HG02884 (cell line): ENCODE measurements at regions not wholly inside any gene's neighbourhood (a gene's known extent, or its start where the extent isn't known, plus 50 kb on each side); places are given as distances from the start of the nearest gene placed in this dataset.

Experiments
- ATAC-seq: cut with Tn5 transposase; IDR thresholded peaks from one replicate; pipeline ENCODE4 v1.9.1; 2021; ENCODE audit warnings: mild to moderate bottlenecking, moderate library complexity; ENCODE audit not compliant: unreplicated experiment

DNA sequence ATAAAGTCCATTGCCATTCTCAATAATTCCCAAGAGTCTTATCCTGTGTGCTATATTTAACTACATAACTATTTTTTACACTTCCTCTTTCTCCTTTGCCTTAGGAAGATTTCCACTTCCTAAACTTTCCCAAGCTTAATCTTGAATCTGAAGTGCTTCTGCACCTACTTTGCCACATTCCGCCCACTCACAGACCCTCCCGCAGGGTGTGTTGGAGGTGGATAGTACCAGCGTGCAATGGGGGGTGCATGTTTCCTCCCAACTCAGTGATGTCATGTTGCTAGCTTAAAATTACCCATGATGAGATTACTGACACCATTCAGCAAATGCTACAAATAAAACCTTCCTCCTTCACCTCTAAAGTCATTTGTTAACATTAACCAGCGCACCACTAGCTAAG, 460.2 kb downstream of the NR2F1-AS1 start:
- no peak for ATAC-seq

DNA sequence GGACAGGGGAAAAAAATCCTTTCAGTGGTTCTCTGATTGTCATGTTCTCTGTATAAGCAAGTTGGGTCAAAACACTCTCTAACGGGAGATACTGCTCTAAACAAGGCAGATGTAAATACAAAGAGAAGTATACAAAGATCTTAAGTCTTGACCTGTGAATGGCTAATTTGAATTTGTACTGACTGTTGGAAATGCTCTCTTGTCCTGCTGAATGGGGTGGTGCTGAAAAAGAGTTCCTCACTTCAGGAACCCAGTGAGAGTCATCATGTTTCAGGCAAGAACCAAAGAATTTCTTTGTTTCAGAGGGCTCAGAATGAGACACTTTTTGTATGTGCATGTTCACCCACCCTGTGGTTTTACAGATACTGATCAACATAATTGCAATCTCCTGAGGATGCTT, 461.0 kb downstream of the NR2F1-AS1 start:
- no peak for ATAC-seq

DNA sequence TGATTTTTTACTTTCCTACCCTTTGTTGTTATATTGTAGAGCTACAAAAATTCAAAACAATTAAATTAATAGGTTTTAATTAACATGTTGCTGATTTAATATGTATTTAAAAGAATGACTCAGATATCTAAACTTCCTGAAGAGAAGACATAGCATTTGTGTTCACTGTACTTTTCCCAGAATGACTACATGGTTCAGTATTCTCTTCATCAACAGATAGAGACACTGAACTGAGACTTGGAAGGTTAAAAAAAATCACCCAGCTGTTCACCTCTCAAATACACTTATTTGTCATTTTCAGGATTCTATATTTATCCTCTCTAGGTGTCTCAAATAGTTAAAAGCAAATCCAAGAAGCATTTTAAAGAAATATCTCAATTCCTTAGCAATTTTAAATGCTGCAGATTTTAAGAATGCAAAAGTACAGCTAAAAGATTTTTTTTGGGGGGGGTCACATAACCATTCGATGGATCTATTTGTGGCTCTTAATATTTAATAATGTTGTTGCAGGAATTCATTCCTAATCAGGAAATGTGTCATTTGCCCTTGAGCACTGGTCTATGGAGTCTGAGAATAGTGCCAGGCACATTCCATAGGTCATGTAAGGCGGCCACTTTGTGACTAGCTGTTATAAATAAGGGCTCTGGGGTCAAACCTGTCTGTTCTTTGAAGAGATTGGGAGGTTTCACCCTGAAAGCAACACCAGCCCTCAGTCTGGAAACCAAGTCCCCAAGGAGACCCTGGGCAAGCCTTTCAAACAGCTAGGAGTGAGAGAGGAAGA, 463.1 kb downstream of the NR2F1-AS1 start:
- no peak for ATAC-seq

DNA sequence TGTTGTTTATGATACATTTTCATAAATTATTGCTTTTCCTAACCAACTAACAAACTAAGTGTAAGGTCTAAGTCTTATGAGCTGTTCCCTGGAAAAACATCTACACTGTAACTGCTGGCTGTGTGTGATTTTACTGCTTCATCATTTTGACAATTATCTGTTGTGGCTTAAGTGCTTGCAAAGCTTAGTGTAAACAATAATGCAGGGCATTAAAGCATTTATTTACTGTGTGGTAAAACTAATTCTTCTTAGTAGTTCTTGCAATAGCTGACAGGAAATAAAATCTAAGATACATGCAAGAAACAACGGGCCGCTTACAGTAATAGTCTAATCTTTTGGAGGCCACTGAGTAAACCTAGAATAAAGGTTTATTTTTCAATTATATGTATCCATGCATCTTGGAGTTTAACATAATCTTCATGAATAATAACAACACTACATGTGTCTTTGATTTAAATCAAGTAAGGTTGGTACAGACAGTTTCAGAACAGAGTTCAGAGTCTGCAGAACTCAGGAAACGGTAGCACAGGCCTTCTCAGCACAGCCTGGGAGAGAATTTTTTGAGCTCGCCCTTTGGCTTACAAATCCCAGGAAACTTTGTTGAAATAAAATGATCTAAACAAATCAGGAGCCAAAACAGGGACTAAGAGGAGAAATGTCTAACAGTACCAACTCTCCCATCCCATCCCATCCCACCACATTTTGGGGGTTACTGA, 473.1 kb downstream of the NR2F1-AS1 start:
- no peak for ATAC-seq

DNA sequence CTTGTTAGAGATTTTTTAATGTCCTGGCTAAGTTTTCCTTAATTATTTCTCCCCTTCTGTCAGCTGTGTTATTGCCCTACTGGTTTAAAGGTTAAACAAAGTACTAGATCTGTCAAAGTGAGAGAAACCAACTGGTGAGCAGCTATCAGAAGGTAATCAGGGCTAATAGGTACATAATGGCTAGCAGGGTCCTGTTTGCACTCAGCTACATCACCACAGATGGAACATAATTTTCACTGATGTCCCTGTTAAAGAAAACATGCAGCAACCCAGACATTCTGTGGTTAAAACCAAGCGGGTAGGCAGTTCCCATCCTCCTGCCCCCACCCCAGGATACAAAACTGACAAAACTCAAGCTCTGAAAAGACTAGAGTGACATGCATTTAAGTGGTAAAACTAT, 473.9 kb downstream of the NR2F1-AS1 start:
- no peak for ATAC-seq

DNA sequence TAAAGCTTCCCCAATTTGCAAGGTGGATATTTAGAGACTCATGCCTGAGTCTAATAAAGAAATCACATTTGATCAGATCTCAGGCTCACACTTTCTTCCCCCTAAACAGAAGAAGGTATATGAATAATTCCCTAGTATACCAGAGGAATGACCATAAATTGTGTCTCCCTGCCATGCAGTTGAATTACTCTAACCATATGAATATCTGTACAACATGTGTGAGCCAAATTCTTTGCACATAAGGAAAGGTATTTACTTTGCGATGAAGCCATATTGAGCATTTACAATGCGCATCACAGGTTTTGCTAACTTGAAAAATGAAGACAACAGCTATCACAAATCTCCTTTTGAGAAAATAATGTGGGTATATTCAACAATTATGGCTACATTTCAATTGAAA, 479.4 kb downstream of the NR2F1-AS1 start:
- no peak for ATAC-seq

DNA sequence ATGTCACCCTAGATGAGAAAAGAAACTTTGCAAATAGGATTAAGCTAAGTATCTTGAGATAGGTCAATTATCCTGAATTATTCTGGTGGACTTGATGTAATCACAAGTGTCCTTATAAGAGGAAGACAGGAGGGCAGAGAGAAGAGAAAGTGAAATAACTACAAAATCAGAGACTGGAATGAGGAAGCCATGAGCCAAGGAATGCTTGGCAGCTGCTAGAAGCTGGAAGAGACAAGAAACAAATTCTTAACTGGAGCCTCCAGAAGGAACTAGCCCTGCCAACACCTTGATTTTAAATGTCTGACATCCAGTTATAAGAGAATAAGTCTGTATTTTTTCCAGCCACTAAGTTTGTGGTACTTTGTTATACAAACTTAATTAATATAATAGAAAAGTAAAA, 480.0 kb downstream of the NR2F1-AS1 start:
- no peak for ATAC-seq

DNA sequence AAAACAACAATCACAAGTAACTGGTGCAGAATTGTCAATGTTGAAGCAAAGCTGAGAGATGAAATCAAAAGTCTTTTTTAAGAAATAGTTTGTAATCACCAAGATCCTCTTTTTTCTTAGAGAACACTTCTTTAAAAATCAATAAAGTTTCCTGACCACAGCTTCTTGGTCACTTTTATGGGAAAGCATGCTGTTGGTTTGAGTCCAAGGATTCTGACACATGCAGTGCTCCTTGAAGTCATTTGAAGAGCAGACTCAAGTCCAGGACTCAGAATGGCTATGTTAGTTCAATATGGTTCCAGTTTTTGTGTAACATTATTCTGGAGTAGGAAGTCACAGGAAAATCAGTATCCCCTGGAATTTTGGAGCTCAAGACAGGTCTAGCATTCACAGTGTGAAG, 480.6 kb downstream of the NR2F1-AS1 start:
- ATAC-seq, result no peak

DNA sequence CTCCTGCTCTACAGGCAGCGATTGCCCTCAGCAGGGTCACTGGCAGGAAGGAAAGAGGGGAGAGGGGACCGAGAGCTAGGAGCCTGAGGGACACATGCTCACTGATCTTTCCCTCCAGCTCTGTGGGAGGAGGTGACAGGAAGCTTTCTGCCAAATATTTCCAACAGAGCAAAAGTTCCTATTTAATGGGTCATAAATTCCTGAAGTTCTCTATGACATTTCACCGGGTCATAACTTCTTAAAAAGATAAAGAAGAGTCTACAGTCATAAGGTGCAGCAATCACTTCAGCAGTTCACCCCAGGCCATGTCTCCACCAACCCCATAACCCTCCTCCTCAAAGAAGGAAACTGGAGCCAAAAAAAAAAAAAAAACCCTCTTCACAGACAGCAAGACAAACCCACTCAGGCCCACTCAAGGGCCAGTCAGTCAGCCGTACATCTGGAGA, 481.1 kb downstream of the NR2F1-AS1 start:
- ATAC-seq, result no peak

DNA sequence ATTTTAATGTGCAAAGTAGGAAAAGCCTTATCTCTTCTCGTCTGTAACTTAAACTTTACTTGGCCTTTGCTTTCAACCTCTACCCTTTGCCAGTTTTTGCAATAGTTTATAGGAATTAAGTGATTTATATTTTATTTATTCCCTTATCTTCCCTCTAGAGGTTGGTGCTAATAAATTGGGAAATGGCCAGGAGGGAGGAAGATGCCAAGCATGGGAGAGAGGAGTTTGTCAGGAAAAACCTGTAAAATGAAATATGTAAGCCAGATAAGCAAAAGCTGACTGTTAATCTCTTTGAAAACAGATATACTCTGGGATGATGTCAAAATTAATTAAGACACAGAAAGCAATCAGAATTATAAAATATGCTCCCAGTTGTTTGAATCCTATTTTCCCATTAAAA, 484.5 kb downstream of the NR2F1-AS1 start:
- ATAC-seq, result no peak

DNA sequence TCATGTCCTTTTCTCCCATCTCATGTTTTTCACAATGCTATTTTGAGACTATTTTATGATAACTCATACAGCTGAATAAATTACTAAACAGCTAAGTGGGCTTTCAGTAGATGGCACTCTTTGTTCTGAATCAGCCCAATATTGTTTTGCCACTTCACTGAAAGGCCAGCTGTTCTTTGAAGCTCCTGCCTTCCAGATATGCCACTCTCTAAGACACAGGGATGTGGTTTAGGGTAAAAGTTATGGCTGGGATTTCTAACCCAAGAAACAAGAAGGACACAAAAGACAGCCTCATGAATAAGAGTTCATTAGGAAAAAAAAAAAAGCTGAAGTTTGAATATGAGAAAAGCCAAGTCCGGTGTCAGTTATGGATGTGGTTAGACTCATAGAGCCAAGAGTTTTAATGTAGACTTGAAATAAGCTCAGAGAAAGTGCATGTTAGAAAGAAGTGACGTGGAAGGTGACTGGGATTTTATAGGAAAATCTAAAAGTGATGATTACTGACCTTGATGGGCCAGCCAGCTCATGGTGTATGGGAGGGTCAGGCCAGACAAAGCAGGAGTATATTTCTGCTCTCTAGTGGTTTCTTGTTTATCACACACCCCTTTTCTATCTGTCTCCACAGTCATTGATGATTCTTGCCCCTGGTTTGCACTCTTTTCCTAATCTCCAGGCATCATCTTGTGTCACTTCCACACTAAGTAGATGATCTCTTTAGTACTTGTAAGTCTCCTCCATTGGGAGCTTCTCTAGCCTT, 488.5 kb downstream of the NR2F1-AS1 start:
- no peak for ATAC-seq

DNA sequence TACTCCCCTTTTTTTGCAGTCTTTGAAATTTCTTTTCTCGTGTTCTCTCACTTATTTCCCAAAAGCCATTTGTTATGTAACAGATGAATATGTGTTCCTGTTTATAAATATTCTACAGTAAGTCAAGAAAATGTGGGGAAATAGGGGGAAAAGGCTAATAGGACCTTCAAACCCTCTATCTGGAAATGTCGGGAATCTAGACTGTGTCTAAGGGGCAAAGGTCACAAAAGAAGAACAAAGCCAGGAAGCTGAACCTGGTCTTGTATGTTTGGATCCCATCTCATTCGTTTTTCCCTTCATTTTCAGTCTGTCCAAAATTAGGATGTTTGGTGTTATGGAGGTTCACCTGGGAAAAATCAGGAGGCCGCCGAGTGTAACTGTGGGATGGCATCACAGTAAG, 490.3 kb downstream of the NR2F1-AS1 start:
- no peak for ATAC-seq

DNA sequence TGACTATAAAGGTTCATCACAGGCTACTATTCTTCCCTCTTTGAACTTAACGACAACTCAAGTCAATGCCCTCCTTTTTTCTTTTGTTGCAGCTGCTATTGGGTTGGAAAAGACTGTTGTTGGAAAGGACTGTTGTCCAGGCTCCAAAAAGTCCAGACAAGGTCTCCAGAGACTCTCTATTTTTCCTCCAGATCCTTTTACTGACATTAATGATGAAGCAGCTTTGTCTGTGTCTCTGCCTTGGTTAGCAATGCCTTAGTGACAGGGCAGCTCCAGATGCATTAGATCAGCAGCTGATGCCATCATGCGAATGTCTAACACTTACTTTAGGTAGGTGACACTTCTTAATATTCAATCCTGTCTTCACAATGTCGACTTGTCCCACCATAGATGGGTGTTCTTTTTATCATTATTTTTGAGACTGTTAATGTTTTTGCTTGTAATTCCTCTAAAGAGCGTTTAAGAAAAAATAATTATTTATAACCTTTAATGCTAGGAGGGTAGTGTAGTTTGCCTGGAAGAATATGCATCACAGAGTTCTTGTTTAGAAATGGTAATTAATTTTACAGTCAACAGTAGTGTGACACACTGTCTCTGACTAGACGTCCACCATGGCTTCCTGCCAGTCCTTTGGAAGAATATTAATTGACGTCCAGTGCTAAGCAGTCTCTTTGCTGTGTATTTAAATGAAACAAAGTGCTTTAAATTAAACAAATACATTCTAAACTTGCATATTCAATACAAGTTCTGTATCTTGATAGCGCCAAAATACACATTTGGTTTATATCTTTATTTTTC, 492.2 kb downstream of the NR2F1-AS1 start:
- ATAC-seq, result no peak

DNA sequence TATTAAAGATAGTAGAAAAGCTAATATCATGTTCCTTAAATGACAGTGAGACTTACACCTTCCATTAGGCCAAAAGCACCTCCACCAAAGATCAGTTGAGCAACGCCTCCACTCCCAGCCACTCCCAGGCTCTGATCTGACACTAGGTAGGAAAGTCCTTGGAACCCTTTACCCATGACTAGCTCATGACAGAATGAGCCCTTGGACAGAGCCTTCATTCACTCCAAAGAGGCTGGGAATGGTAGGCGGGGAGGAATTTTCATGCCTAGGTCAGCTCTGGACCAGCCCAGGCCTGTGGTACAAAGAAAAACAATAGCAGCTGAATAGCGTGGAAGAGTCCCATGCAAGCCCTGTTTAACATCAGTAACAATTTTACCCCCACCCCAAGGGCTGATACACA, 493.7 kb downstream of the NR2F1-AS1 start:
- no peak for ATAC-seq

DNA sequence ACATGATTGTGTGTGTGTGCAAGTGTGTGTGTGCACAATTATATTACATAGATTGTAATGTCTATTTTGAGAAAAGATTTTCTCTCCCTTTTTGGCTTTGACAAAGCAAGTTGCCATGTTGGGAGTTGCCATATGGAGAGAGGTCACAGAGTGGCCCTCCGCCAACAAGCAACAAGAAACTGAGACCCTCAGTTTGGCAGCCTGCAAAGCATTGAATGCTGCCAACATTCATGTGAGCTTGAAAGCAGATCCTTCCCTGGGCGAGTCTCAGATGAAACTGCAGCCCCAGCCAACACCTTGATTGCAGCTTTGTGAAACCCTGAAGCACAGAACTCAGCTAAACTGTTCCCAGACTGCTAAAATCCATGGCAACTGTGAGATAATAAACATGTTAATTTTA, 498.0 kb downstream of the NR2F1-AS1 start:
- no peak for ATAC-seq

DNA sequence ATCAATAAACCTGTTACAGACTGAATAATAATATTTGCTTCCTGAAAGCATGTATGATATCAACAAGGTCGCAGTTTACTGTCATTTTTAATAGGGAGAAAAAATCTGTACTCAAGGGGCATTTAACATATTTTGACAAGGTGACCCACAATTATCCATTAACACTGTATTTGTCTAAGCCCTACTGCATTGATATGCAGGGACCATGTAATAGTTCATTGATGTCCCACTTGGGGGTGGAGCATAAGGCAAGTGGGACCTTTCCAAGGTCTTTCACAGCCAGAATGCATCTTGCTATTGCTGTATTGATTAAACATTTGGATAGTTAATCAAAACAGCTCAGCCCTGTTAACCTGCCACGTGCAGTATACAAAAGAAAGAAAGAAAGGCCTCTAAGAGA, 502.0 kb downstream of the NR2F1-AS1 start:
- no peak for ATAC-seq

DNA sequence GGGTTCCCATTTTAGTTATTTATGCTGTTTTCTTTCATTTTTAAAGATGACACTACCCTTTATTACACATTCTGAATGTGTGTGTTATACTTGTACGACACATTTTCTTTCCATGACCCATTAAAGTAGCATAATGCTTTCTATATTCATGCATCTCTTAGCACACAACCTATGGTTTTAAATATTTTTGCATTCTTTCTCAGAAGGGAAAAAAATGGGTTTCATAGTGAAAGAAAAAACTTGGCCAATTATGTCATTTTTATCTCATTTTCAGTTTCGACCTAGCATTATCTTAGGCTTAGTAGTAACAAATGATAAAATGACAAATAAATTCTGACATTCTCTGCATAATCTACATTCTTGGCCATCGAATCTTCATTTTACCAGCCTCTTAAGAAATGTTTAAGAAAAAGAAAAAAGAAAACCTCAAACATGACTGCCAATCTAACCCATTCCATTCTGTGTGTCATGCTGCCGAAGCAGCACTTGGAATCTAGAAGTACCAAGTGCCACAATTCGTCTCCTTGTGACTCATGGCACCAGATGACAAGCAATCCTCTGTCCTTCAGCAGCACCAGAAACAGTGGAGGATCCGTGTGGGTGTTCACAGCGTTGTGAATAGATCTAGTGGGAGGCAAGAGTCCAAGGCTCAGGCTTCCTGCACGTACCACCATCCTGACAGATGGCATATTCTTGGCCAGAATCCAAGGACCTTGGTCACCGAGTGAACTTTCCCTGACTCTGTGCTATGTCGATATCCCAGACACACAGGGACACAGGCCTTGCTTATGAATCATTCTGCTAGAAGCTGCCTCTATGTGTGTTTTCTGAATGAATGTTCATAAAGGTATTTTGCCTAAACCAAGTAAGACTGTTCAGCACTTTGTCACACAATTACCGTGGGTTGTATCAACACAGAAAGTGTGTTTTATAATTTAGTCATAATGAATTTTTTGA, 502.7 kb downstream of the NR2F1-AS1 start:
- ATAC-seq, result peak; percentile 64

DNA sequence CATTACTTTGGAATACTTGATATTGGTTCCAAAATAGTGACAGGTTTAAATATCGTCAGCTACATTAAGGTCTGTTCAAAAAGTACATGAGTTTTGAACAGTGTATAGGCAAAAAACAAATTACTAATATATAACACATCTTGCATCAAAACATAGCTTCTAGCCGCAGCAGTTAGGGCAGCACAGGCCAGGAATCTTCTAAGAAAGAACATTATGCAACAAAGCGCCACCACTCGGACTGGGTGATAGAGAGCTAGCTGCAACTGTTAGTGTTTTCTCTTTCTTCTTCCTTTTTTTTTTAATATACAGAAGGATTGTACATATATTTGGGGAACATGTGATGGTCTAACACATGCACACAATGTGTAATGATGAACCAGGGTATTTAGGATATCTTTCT, 504.5 kb downstream of the NR2F1-AS1 start:
- no peak for ATAC-seq

DNA sequence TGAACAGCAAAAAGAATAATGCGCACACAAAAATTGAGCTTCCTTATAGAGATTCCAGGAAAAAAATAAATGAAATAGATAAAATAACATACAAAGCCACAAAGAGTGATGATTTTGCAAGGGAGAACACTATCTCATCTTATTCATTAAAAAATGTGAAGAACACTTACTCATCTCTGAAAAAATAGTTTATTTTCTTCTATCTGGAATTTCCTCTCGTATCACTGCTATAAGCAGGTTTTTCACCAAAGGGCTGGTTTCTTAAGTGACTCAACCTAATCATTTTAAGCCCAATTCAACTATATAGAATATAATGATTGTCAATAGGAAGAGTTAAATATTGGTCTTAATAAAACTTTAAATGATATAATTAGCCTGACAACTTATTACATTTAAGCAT, 504.9 kb downstream of the NR2F1-AS1 start:
- ATAC-seq, result no peak

DNA sequence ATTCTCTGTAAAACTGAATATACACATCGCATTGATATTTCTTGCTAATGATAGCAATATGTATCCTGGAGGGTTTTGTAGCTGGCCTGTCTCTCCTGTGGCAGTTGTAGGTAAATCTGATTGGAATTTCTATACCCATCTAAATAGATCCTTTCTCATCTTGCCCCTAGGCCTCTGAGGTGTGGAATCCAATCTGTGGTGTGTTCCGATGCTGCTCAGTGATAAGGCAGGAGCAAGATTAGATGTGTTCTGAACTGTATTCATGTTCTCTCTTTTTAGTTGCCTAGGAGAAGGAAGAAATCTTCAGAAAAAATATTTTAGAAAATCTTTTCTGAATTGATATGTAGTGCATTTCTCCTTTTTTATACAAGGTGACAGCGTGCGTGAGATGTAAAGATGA, 507.5 kb downstream of the NR2F1-AS1 start:
- no peak for ATAC-seq
